SK-N-MC (cell line): ENCODE measurements at regions not wholly inside any gene's neighbourhood (a gene's known extent, or its start where the extent isn't known, plus 50 kb on each side); places are given as distances from the start of the nearest gene placed in this dataset.

Experiments
- EZH2 ChIP-seq: fragments of 200-600 bp; sonication (generic); IDR thresholded peaks from one replicate; pipeline ENCODE4 v1.6.1; 2017; ENCODE audit warnings: antibody characterized with exemption
- FOXP2 ChIP-seq: optimal IDR thresholded peaks from 2 replicates; pipeline ENCODE3; 2011; ENCODE audit warnings: mild to moderate bottlenecking, moderate library complexity; ENCODE audit not compliant: insufficient read depth; ENCODE audit errors: extremely low read length, control extremely low read depth
- POLR2AphosphoS5 ChIP-seq: IDR thresholded peaks from 2 replicates; pipeline ENCODE4 v1.6.1; 2012; ENCODE audit warnings: mild to moderate bottlenecking, low read depth, low read length, borderline replicate concordance

GRCh38 chr14:86597279-86597678, 1067.3 kb downstream of the FLRT2 start:
- TF ChIP-seq EZH2 = no peak
- no peak for TF ChIP-seq POLR2AphosphoS5
- no peak for TF ChIP-seq FOXP2
